Suprapubic skin (tissue), 4 donors: ENCODE measurements at regions not wholly inside any gene's neighbourhood (a gene's known extent, or its start where the extent isn't known, plus 50 kb on each side); places are given as distances from the start of the nearest gene placed in this dataset.

Source experiments
- DNase-seq, 2 donors: peaks; one replicate each; pipeline ENCODE4 v3.0.0-alpha.2; 2019; ENCODE audit warnings: low spot score in 2 of 2
- H3K27ac ChIP-seq: fragments of 200-600 bp; sonication (generic); one replicate; pipeline ENCODE4 v1.5.1; 2019
- H3K27me3 ChIP-seq: fragments of 200-600 bp; sonication (generic); one replicate; pipeline ENCODE4 v1.5.1; 2019
- H3K36me3 ChIP-seq: fragments of 200-600 bp; sonication (generic); one replicate; pipeline ENCODE4 v1.5.1; 2019
- H3K4me1 ChIP-seq: fragments of 200-600 bp; sonication (generic); one replicate; pipeline ENCODE4 v1.5.1; 2019
- H3K4me3 ChIP-seq: fragments of 200-600 bp; sonication (generic); one replicate; pipeline ENCODE4 v1.5.1; 2019; ENCODE audit warnings: mild to moderate bottlenecking
- H3K9me3 ChIP-seq: fragments of 200-600 bp; sonication (generic); one replicate; pipeline ENCODE4 v1.5.1; 2019
- EP300 ChIP-seq: sonication (generic); formaldehyde crosslinking; IDR thresholded peaks from one replicate; pipeline ENCODE4 v1.6.1; 2017; ENCODE audit warnings: antibody characterized with exemption
- POLR2A ChIP-seq, 2 donors: fragments of 450-650 bp; IDR thresholded peaks; one replicate each; pipeline ENCODE4 v1.6.1; 2017; ENCODE audit warnings: antibody characterized with exemption in 2 of 2, mild to moderate bottlenecking in 2 of 2, moderate library complexity in 2 of 2
- POLR2AphosphoS5 ChIP-seq, 3 donors: sonication (generic); formaldehyde crosslinking; IDR thresholded peaks; one replicate each; pipeline ENCODE4 v1.6.1; 2017; ENCODE audit warnings: antibody characterized with exemption in 3 of 3
- WGBS: methylation state at CpG from one replicate; pipeline ENCODE4 v1.1.5; 2018; 5-methylcytosine and 5-hydroxymethylcytosine counted together
- TF ChIP-seq, protein P1 (sequence below), 2 donors: fragments of 200-600 bp in 1 of 2; fragments of 450-650 bp in 1 of 2; sonication (generic) in 1 of 2; IDR thresholded peaks; one replicate each; pipeline ENCODE4 v1.5.1; 2016 to 2019; ENCODE audit warnings: antibody characterized with exemption in 2 of 2, mild to moderate bottlenecking in 1 of 2, moderate library complexity in 1 of 2

- H3K9me3 ChIP-seq, result no peaks in the 10 kb centered on the region
- TF ChIP-seq, protein P1, sequence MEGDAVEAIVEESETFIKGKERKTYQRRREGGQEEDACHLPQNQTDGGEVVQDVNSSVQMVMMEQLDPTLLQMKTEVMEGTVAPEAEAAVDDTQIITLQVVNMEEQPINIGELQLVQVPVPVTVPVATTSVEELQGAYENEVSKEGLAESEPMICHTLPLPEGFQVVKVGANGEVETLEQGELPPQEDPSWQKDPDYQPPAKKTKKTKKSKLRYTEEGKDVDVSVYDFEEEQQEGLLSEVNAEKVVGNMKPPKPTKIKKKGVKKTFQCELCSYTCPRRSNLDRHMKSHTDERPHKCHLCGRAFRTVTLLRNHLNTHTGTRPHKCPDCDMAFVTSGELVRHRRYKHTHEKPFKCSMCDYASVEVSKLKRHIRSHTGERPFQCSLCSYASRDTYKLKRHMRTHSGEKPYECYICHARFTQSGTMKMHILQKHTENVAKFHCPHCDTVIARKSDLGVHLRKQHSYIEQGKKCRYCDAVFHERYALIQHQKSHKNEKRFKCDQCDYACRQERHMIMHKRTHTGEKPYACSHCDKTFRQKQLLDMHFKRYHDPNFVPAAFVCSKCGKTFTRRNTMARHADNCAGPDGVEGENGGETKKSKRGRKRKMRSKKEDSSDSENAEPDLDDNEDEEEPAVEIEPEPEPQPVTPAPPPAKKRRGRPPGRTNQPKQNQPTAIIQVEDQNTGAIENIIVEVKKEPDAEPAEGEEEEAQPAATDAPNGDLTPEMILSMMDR (IDR thresholded peaks at IDR 0.05), result no peak
- no peak for TF ChIP-seq EP300
- no peak for TF ChIP-seq POLR2A (IDR thresholded peaks at IDR 0.05)
- no peak for TF ChIP-seq POLR2AphosphoS5 (IDR thresholded peaks at IDR 0.05)
- H3K4me1 ChIP-seq, result no peaks in the 10 kb centered on the region
- no peak for DNase-seq
- no peaks in the 10 kb centered on the region for H3K36me3 ChIP-seq
- H3K27me3 ChIP-seq, result no peaks in the 10 kb centered on the region
- H3K27ac ChIP-seq, result no peak overlapping the region
- WGBS, result 78% methylated on average over 2 of the region's 2 CpGs
- H3K4me3 ChIP-seq, result no peak overlapping the region
Measured at GRCh38 chr4:176592976-176593670, 199.6 kb downstream of the VEGFC start.

GRCh38 chr4:176593943-176594342 is 198.8 kb downstream of the VEGFC start:
- no peak for DNase-seq
- 83% methylated on average over 4 of the region's 4 CpGs for WGBS
- Histone ChIP-seq H3K9me3 (no peaks in the 10 kb centered on the region), H3K27ac (no peak overlapping the region), H3K27me3 (no peaks in the 10 kb centered on the region), H3K36me3 (no peaks in the 10 kb centered on the region), H3K4me3 (no peak overlapping the region), H3K4me1 (no peaks in the 10 kb centered on the region)
- TF ChIP-seq, protein P1 (IDR thresholded peaks at IDR 0.05), result no peak
- TF ChIP-seq POLR2AphosphoS5 (IDR thresholded peaks at IDR 0.05), result no peak
- TF ChIP-seq POLR2A (IDR thresholded peaks at IDR 0.05), result no peak
- TF ChIP-seq EP300, result no peak

- DNase-seq, result no peak
- H3K36me3 ChIP-seq, result no peaks in the 10 kb centered on the region
- TF ChIP-seq POLR2AphosphoS5 (IDR thresholded peaks at IDR 0.05) (no peak), EP300 (no peak), POLR2A (IDR thresholded peaks at IDR 0.05) (no peak)
- TF ChIP-seq, protein P1 (IDR thresholded peaks at IDR 0.05), result no peak
- H3K4me1 ChIP-seq, result no peaks in the 10 kb centered on the region
- H3K27ac ChIP-seq, result no peak overlapping the region
- 70% methylated on average over 1 of the region's 1 CpG for WGBS
- H3K9me3 ChIP-seq, result no peaks in the 10 kb centered on the region
- H3K4me3 ChIP-seq, result no peak overlapping the region
- H3K27me3 ChIP-seq, result no peaks in the 10 kb centered on the region
Measured at GRCh38 chr4:176595257-176595656, 197.5 kb downstream of the VEGFC start.

- 89% methylated on average over 9 of the region's 9 CpGs for WGBS
- no peak for DNase-seq
- no peaks in the 10 kb centered on the region for H3K4me1 ChIP-seq
- no peak for TF ChIP-seq EP300
- no peak for TF ChIP-seq POLR2A (IDR thresholded peaks at IDR 0.05)
- no peak for TF ChIP-seq POLR2AphosphoS5 (IDR thresholded peaks at IDR 0.05)
- TF ChIP-seq, protein P1 (IDR thresholded peaks at IDR 0.05), result no peak
- H3K27me3 ChIP-seq, result no peaks in the 10 kb centered on the region
- H3K4me3 ChIP-seq, result no peak overlapping the region
- H3K27ac ChIP-seq, result no peak overlapping the region
- no peaks in the 10 kb centered on the region for H3K9me3 ChIP-seq
- no peaks in the 10 kb centered on the region for H3K36me3 ChIP-seq
Measured at GRCh38 chr4:176601124-176601523, 191.6 kb downstream of the VEGFC start.

- Histone ChIP-seq H3K36me3 (no peaks in the 10 kb centered on the region), H3K27me3 (no peaks in the 10 kb centered on the region), H3K4me1 (no peaks in the 10 kb centered on the region), H3K27ac (no peak overlapping the region), H3K4me3 (no peak overlapping the region), H3K9me3 (no peaks in the 10 kb centered on the region)
- 92% methylated on average over 11 of the region's 11 CpGs for WGBS
- TF ChIP-seq EP300 (no peak), POLR2AphosphoS5 (IDR thresholded peaks at IDR 0.05) (no peak), POLR2A (IDR thresholded peaks at IDR 0.05) (no peak)
- TF ChIP-seq, protein P1 (IDR thresholded peaks at IDR 0.05), result no peak
- DNase-seq, result no peak
Measured at GRCh38 chr4:176607807-176608206, 184.9 kb downstream of the VEGFC start.
